HG03175 (cell line): ENCODE measurements at regions not wholly inside any gene's neighbourhood (a gene's known extent, or its start where the extent isn't known, plus 50 kb on each side); places are given as distances from the start of the nearest gene placed in this dataset.
"Not testable (repeated sequence)": the region's sequence is repeated elsewhere in the genome, so short reads cannot be mapped to it uniquely, and the experiment has no call there.

ENCODE experiments used
- ATAC-seq: cut with Tn5 transposase; IDR thresholded peaks from one replicate; pipeline ENCODE4 v1.9.1; 2021; ENCODE audit warnings: mild to moderate bottlenecking, moderate library complexity; ENCODE audit not compliant: unreplicated experiment

DNA sequence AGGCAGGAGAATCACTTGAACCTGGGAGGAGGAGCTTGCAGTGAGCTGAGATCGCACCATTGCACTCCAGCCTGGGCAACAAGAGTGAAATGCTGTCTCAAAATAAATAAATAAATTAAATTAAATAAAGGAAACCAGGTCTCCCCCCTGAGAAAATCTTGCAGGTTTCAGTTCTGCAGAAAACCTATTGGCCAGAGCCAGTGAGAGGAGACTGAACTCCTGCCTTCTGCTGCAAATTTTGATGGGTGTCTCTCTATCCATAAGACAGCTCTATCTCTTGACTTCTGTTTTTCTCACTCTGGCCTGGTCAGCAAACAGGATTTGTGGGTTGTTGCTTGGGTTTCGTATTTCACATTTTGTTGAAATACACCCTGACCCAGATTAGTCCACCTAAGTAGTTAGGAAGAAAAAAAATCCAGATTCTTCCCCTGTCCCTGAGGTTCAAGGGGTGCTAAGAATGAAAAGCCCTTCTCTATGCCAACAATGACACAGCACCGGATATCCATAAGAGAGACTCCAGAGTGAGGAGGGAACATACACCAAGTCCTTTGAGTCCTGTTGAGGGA is 86.7 kb upstream of the MAP4K4 start:
- no peak for ATAC-seq

GRCh38 chr2:101609433-101609832 is 88.1 kb upstream of the MAP4K4 start:
- no peak for ATAC-seq

- ATAC-seq = no peak
These were observed 88.8 kb upstream of the MAP4K4 start for GRCh38 chr2:101608408-101609310.

GRCh38 chr2:101597347-101597944 is 100.1 kb upstream of the MAP4K4 start:
- ATAC-seq = no peak

DNA sequence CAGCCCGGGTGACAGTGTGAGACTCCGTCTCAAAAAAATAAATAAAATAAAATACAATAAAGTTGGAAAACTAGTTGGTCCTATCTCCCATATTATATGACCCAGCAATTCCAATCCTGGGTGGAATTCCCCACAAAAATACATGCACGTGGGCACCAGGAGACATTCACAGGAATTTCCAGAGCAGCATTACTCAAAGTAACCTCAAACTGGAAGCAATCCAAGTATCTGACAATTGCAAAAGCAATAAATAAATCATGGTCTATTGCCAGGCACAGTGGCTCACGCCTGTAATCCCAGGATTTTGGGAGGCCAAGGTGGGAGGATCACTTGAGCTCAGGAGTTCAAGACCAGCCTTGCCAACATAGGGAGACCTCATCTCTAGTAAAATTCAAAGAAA is 101.2 kb upstream of the MAP4K4 start:
- no peak for ATAC-seq

GRCh38 chr2:101587251-101587650 is 110.3 kb upstream of the MAP4K4 start:
- no peak for ATAC-seq

DNA sequence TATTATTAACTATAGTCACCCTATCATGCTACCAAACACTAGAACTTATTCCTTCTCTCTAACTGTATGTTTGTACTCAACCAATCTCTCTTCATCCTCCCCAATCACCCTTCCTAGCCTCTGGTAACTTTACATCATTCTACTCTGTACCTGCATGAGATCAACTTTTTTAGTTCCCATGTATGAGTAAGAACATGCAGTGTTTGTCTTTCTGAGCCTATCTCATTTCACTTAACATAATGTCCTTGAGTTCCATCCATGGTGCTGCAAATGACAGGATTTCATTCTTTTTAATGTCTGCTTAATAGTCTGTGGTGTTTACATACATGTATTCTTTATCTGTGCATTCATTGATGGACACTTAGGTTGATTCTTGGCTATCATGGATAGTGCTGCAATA is 108.9 kb upstream of the RFX8 start:
- no peak for ATAC-seq

- no peak for ATAC-seq
These were observed 106.9 kb upstream of the RFX8 start for GRCh38 chr2:101581675-101582299.

DNA sequence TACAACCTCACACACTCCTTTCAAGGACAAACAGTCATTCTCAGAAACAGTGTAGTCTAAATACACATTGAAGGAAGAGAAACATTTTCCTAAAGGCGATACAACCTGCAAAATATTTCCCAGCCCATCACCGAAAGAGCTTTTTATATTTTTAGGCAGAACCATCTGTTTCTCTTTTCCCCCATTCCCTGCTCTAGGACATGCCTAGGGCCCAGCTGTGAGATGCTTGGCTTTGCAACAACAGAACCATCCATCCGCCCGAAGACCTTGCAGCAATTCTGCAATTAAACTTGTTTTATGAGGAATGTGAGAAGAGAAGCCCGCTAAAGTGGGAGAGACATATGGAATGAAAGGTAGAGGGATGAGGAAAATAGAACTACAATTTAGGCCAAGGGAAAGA is 105.6 kb upstream of the RFX8 start:
- ATAC-seq = no peak

DNA sequence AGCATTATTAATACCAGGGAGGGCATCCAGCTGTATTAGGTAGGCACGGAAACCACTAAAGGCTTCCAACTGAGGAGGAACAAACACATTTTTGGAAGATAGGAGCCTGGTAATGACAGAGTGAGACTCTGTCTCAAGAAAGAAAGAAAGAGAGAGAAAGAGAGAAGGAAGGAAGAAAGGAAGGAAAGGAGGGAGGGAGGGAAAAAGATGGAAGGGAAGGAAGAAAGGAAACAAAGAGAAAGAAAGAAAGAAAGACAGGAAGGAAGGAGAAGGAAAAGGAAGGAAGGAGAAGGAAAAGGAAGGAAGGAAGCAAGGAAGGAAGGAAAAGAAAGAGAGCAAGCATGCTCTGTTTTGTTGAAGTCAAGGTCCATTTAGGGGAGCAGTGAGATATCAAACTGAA is 103.8 kb upstream of the RFX8 start:
- no peak for ATAC-seq

- not testable (repeated sequence) for ATAC-seq
These were observed 103.2 kb upstream of the RFX8 start for GRCh38 chr2:101578135-101578534.

DNA sequence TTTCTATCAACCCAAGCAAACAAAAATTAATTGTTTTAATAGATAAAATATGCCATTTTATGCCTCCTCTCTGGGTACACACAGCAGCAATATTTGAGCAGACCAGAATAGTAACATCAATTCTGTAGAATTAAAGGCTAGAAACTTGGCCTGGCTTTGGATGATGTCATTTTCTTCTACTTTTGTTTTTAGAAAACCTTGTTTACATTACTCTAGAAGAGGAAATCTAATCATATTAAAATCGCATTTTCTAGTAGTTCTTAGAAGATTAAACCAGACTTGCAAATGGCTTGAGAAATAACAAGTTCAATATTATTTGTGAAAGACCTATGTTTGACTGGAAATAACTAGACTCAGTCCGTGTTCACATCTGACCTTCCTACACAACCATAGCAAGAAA is 102.3 kb upstream of the RFX8 start:
- ATAC-seq = no peak

DNA sequence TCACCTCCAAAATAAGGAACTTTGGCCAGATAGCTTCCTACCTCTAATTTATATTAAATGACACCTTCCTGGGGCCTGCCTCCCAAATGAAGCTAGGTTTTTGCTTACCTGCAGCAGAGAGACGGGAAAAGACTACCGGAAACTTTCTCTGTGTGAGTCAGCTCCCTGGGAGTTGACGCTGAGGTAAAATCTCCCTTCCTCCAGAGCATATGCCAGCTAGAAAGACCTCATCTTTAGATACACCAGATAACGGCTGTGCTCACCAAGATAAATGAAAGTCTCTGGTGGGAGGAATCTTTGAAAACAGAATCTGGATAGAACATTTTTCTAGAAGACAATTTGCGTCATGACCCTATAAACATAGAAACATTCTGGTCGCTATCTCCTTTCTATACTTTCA is 99.7 kb upstream of the RFX8 start:
- no peak for ATAC-seq

- ATAC-seq = no peak
These were observed 97.0 kb upstream of the RFX8 start for GRCh38 chr2:101571951-101572350.

DNA sequence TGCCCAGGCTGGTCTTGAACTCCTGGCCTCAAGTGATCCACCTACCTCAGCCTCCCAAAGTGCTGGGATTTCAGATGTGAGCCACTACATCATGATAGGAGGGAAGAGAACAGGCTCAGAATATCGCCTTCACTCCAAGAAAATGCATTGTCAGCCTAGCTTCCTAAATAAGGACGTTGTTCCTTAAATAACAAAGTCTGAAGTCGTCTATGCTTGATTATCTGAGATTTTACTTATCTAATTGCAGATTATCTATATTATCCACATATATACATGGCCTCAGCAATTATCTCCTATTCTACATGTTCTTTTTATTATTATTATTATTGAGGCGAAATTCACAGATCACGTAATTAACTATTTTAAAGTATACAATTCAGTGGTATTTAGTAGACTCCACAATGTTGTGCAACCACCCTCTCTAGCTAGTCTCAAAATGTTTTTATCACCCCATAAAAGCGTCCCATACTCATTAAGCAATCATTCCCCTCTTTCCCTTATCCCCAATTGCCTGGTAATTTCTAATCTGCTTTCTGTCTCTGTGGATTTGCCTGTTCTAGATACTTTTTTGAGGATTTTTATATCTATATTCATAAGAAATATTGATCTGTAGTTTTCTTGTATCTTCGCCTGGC is 95.1 kb upstream of the RFX8 start:
- no peak for ATAC-seq

DNA sequence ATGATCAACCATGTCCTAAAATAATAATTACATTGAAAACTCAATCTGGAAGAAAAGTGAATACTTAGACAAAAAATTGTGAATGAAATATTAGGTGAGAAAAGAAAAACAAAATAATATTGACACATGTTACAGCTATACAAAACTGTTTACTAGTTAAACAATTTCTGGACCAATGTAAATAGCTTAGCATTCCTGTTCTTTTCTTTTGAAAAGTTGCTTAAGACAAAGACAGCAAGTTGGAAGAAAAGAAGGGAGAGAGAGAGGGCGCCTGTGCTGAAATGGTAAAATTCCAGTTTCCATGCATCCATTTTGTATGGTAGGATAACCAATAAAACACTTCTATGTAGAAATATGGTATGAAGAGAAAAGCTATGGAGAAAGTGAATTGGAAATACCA is 94.1 kb upstream of the RFX8 start:
- ATAC-seq = no peak

- no peak for ATAC-seq
These were observed 91.8 kb upstream of the RFX8 start for GRCh38 chr2:101566632-101567228.

DNA sequence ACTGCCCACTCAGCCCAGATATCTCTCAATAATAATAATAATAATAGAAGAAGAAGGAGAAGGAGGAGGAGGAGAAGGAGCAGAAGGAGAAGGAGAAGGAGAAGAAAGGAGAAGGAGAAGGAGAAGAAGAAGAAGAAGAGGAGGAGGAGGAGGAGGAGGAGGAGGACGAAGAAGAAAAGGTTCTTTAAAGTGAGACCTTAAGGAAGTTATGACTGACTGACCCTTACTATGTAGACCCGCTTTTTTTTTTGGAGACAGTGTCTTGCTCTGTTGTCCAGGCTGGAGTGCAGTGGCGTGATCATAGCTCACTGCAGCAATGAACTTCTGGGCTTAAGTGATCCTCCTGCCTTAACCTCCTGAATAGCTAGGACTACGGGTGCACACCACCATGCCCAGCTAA is 88.9 kb upstream of the RFX8 start:
- ATAC-seq = no peak

- ATAC-seq = no peak
These were observed 85.9 kb upstream of the RFX8 start for GRCh38 chr2:101560780-101561315.

GRCh38 chr2:101559551-101559950 is 84.6 kb upstream of the RFX8 start:
- ATAC-seq = no peak
